HL-60 (cell line): ENCODE measurements at regions not wholly inside any gene's neighbourhood (a gene's known extent, or its start where the extent isn't known, plus 50 kb on each side); places are given as distances from the start of the nearest gene placed in this dataset.

ENCODE experiments used
- DNase-seq, 2 experiments: peaks; one replicate each; pipeline ENCODE4 v3.0.0-alpha.2; 2010 to 2020; ENCODE audit warnings: low read depth in 1 of 2, low spot score in 1 of 2
- H3K27ac ChIP-seq: fragments of 250-450 bp; sonication (Bioruptor Pico); replicated peaks from 2 replicates; pipeline ENCODE4 v1.5.1; 2020; ENCODE audit warnings: mild to moderate bottlenecking, moderate library complexity
- H3K27me3 ChIP-seq: fragments of 250-450 bp; sonication (Bioruptor Pico); 2 replicates; pipeline ENCODE4 v1.5.1; 2021; ENCODE audit warnings: mild to moderate bottlenecking, moderate library complexity; ENCODE audit not compliant: insufficient read depth, poor library complexity, severe bottlenecking
- H3K4me3 ChIP-seq: replicated peaks from 2 replicates; pipeline ENCODE4 v1.5.1; 2011; ENCODE audit warnings: mild to moderate bottlenecking, control low read depth, low read length; ENCODE audit not compliant: insufficient read depth
- GABPA ChIP-seq: IDR thresholded peaks from 2 replicates; pipeline ENCODE4 v1.6.1; 2012; ENCODE audit warnings: low read depth
- POLR2AphosphoS5 ChIP-seq: IDR thresholded peaks from 2 replicates; pipeline ENCODE4 v1.6.1; 2012; ENCODE audit warnings: low read depth
- REST ChIP-seq: IDR thresholded peaks from 2 replicates; pipeline ENCODE4 v1.6.1; 2012; ENCODE audit warnings: low read depth; ENCODE audit not compliant: insufficient replicate concordance
- SPI1 ChIP-seq: IDR thresholded peaks from 2 replicates; pipeline ENCODE4 v1.6.1; 2012; ENCODE audit warnings: low read depth, mild to moderate bottlenecking, borderline replicate concordance
- TF ChIP-seq, protein P1 (sequence below): IDR thresholded peaks from one replicate; pipeline ENCODE4 v1.5.1; 2011; ENCODE audit warnings: low read length, control low read depth, inconsistent platforms; ENCODE audit not compliant: insufficient read depth

- TF ChIP-seq, protein P1, sequence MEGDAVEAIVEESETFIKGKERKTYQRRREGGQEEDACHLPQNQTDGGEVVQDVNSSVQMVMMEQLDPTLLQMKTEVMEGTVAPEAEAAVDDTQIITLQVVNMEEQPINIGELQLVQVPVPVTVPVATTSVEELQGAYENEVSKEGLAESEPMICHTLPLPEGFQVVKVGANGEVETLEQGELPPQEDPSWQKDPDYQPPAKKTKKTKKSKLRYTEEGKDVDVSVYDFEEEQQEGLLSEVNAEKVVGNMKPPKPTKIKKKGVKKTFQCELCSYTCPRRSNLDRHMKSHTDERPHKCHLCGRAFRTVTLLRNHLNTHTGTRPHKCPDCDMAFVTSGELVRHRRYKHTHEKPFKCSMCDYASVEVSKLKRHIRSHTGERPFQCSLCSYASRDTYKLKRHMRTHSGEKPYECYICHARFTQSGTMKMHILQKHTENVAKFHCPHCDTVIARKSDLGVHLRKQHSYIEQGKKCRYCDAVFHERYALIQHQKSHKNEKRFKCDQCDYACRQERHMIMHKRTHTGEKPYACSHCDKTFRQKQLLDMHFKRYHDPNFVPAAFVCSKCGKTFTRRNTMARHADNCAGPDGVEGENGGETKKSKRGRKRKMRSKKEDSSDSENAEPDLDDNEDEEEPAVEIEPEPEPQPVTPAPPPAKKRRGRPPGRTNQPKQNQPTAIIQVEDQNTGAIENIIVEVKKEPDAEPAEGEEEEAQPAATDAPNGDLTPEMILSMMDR, result no peak
- no peak for TF ChIP-seq REST
- no peak for TF ChIP-seq POLR2AphosphoS5
- TF ChIP-seq GABPA, result no peak
- TF ChIP-seq SPI1, result no peak
- H3K27me3 ChIP-seq, result no peaks in the 10 kb centered on the region
- H3K27ac ChIP-seq, result no peak overlapping the region
- no peak overlapping the region for H3K4me3 ChIP-seq
- DNase-seq, result no peak
These were observed 229.1 kb upstream of the TRPC7 start for GRCh38 chr5:136594416-136594815.

DNA sequence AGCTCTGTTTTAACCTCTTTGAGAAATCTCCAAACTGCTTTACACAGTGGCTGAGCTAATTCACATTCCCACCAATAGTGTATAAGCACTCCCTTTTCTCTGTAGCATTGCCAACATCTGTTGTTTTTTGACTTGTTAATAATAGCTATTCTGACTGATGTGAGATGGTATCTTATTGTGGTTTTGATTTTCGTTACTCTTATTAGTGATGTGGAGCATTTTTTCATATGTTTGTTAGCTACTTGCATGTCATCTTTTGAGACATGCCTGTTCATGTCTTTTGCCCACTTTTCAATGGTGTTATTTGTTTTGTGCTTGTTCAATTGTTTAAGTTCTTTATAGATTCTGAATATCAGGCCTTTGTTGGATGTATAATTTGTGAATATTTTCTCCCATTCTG lies 225.2 kb upstream of the TRPC7 start:
- DNase-seq, result no peak
- no peak overlapping the region for H3K4me3 ChIP-seq
- H3K27me3 ChIP-seq, result no peaks in the 10 kb centered on the region
- no peak overlapping the region for H3K27ac ChIP-seq
- TF ChIP-seq REST (no peak), GABPA (no peak), POLR2AphosphoS5 (no peak), SPI1 (no peak)
- TF ChIP-seq, protein P1, result no peak

DNA sequence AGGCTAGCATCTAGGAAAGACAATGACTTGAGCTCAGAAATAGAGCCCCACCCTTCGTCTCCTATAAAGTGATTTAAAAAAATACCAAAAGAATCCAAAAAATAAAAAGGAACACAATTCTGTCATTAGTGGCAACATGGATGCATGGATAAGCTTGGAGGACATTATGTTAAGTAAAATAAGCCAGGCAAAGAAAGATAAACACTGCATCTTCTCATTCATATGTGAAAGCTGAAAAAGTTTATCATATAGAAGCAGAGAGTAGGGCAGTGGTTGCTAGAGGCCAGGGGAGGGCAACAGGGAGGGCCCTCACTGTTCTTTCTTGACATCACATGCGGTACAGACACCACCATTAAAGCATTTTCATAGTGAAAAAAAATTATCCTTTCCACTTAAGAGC lies 220.9 kb upstream of the TRPC7 start:
- no peaks in the 10 kb centered on the region for H3K27me3 ChIP-seq
- no peak for DNase-seq
- H3K27ac ChIP-seq, result no peak overlapping the region
- TF ChIP-seq, protein P1, result no peak
- TF ChIP-seq POLR2AphosphoS5, result no peak
- no peak for TF ChIP-seq REST
- no peak for TF ChIP-seq SPI1
- no peak for TF ChIP-seq GABPA
- H3K4me3 ChIP-seq, result no peak overlapping the region
